T-cell (primary cell): ENCODE measurements at regions not wholly inside any gene's neighbourhood (a gene's known extent, or its start where the extent isn't known, plus 50 kb on each side); places are given as distances from the start of the nearest gene placed in this dataset.

Experiments
- ATAC-seq, 4 experiments: fragments of 200-7000 bp in 3 of 4; fragments of 150-1000 bp in 1 of 4; cut with Tn5 transposase; replicated peaks in 1 of 4; 1 replicate in 3 of 4; 2 replicates in 1 of 4; pipeline ENCODE4 v1.10.0; 2021; ENCODE audit warnings: moderate library complexity in 3 of 4, mild to moderate bottlenecking in 2 of 4, moderate number of reproducible peaks in 1 of 4
- CTCF ChIA-PET, 2 donors: fragments of 300-600 bp; sonication (Branson Sonifier 250); formaldehyde crosslinking; loops; one replicate each; lab custom pipeline; 2022; ENCODE audit warnings: antibody characterized with exemption in 2 of 2; lab: Charles Lee
- POLR2A ChIA-PET, 2 donors: fragments of 300-600 bp; sonication (Branson Sonifier 250); formaldehyde crosslinking; loops; one replicate each; lab custom pipeline; 2022; ENCODE audit warnings: antibody characterized with exemption in 2 of 2; lab: Charles Lee
- DNase-seq, 35 experiments: peaks; one replicate each; pipeline versions ENCODE4 v3.0.0 to v3.0.0-alpha.2; 2013 to 2023
- H3K27ac ChIP-seq: one replicate; pipeline ENCODE4 v1.5.1; 2013; ENCODE audit warnings: low read length
- H3K27me3 ChIP-seq, 2 experiments: replicated peaks in 1 of 2; 1 replicate in 1 of 2; 2 replicates in 1 of 2; pipeline versions ENCODE4 v1.6.1 to v1.7.0; 2013; ENCODE audit warnings: low read length in 1 of 2, mixed read lengths in 1 of 2; ENCODE audit not compliant: control insufficient read depth in 2 of 2, insufficient read depth in 2 of 2; ENCODE audit errors: extremely low read depth in 1 of 2
- H3K36me3 ChIP-seq, 2 donors: 1 replicate in 1 of 2; 2 replicates in 1 of 2; pipeline versions ENCODE4 v1.6.1 to v1.7.0; 2013; ENCODE audit warnings: low read length in 1 of 2; ENCODE audit not compliant: control insufficient read depth in 2 of 2, insufficient read depth in 1 of 2; ENCODE audit errors: extremely low read depth in 1 of 2
- H3K4me1 ChIP-seq, 2 experiments: 1 replicate in 1 of 2; 2 replicates in 1 of 2; pipeline versions ENCODE4 v1.6.1 to v1.7.0; 2013; ENCODE audit warnings: low read length in 2 of 2, mixed read lengths in 1 of 2; ENCODE audit not compliant: insufficient read depth in 2 of 2, control insufficient read depth in 1 of 2; ENCODE audit errors: extremely low read depth in 1 of 2
- H3K4me3 ChIP-seq, 2 donors: 1 replicate in 1 of 2; 2 replicates in 1 of 2; pipeline versions ENCODE4 v1.5.1 to v1.7.0; 2013; ENCODE audit warnings: mild to moderate bottlenecking in 2 of 2, low read length in 1 of 2, moderate library complexity in 1 of 2; ENCODE audit not compliant: control insufficient read depth in 1 of 2; ENCODE audit errors: extremely low read depth in 1 of 2
- H3K9me3 ChIP-seq: 2 replicates; pipeline ENCODE4 v1.7.0; 2013
- H3K27ac Mint-ChIP-seq, 2 donors: one replicate each; pipeline ENCODE4 v1.8.0; 2020 to 2021; ENCODE audit warnings: mild to moderate bottlenecking in 2 of 2, mixed read lengths in 2 of 2
- H3K27me3 Mint-ChIP-seq, 2 donors: one replicate each; pipeline ENCODE4 v1.8.0; 2021 to 2022; ENCODE audit warnings: mixed read lengths in 2 of 2
- H3K36me3 Mint-ChIP-seq: one replicate; pipeline ENCODE4 v1.8.0; 2021; ENCODE audit warnings: mixed read lengths
- H3K4me1 Mint-ChIP-seq, 3 donors: one replicate each; pipeline ENCODE4 v1.8.0; 2020 to 2022; ENCODE audit warnings: mixed read lengths in 3 of 3, mild to moderate bottlenecking in 1 of 3
- H3K4me3 Mint-ChIP-seq, 3 donors: one replicate each; pipeline ENCODE4 v1.8.0; 2020 to 2022; ENCODE audit warnings: mild to moderate bottlenecking in 3 of 3, mixed read lengths in 3 of 3, moderate library complexity in 3 of 3
- H3K9me3 Mint-ChIP-seq, 3 donors: one replicate each; pipeline ENCODE4 v1.8.0; 2020 to 2022; ENCODE audit warnings: mixed read lengths in 3 of 3
- WGBS: methylation state at CpG from one replicate; pipeline ENCODE4 v1.1.5; 2013; ENCODE audit warnings: missing lambda C conversion rate; ENCODE audit not compliant: insufficient coverage; 5-methylcytosine and 5-hydroxymethylcytosine counted together

DNA sequence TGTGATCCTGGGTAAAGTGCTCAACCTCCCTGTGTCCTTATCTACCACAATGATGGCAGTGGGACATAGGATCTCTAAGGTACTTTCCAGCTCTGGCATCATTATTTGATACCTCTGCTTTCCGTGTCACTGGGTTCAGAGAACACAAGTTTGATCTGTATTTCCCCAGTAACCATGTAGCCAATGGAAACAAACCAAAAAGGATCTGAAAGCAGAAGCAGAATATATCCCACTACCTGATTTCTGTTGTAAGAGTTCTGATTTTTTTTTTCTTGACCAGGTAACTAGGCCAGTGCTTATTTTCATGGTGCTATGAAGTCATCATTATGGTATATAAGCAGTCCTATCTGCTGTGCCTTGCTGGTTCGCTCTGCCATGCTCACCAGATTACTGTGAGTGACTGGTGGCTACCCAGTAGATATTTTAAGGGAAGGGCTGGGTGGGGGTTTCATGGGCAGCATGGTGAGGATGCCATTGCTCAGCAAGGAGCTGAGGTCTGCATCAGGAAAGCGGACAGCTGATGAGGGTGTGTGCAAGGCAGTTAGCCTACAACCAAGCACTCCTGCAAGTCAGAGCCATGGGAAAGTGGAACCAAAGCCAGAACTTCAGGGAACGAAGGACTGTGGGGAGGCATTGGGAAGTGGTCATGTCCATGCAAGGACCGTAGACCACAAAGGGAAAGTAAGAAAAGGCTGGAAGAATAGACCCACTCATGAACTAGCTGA, 104.9 kb upstream of the EDEM3 start:
- Histone ChIP-seq H3K36me3 (no peaks in the 10 kb centered on the region), H3K27ac (no peak overlapping the region), H3K4me1 (peaks cover 0 to 5% of the 10 kb centered on the region in 2 experiments), H3K4me3 (no peak overlapping the region), H3K27me3 (no peaks in the 10 kb centered on the region), H3K9me3 (no peaks in the 10 kb centered on the region)
- Mint-ChIP-seq H3K27ac (no peak overlapping the region), H3K4me1 (peaks cover 0 to 11% (median 9%) of the 10 kb centered on the region in 3 donors), H3K27me3 (peaks cover 0 to 4% of the 10 kb centered on the region in 2 donors), H3K4me3 (no peak overlapping the region), H3K9me3 (no peaks in the 10 kb centered on the region), H3K36me3 (peaks cover 14% of the 10 kb centered on the region)
- no peak for ATAC-seq
- no peak for DNase-seq
- POLR2A ChIA-PET: interaction anchor here (0.5 to 1.8 kb wide), 2 partner anchors 18 to 790 kb away, joined by 4 to 9 read pairs; no protein-coding TSS in a partner anchor
- WGBS: 100% methylated on average over 3 of the region's 5 CpGs
- CTCF ChIA-PET: interaction anchor here in 1 of 2 donors (1.0 kb wide), 1 partner anchor 40 kb away, joined by 6 read pairs; no protein-coding TSS in a partner anchor

DNA sequence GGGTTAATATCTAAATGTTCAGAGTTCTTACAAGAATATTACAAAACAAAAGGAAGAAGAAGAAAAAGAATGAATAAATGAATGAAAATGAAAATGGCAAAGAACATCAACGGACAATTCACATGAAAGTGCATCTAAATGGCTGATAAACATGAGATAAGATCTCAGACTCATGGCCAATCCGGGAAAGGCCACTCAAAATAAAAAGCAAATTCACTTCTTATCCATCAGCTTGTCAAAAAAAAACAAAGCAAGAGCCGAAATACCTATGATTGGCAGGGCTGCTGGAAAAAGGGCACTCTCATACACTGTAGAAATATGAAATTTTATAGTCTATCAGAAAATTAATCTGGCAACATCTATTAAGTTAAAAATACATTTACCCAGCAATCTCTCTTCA, 103.6 kb upstream of the EDEM3 start:
- Mint-ChIP-seq H3K27ac (no peak overlapping the region), H3K36me3 (peaks cover 13% of the 10 kb centered on the region), H3K4me1 (peaks cover 0 to 11% (median 9%) of the 10 kb centered on the region in 3 donors), H3K4me3 (no peak overlapping the region), H3K27me3 (peaks cover 0 to 4% of the 10 kb centered on the region in 2 donors), H3K9me3 (no peaks in the 10 kb centered on the region)
- no CpG with 5 or more reads among the region's 3 CpGs for WGBS
- POLR2A ChIA-PET: interaction anchor here in 1 of 2 donors (0.6 kb wide), 1 partner anchor 1203 kb away, joined by 3 read pairs; no protein-coding TSS in a partner anchor
- Histone ChIP-seq H3K36me3 (no peaks in the 10 kb centered on the region), H3K4me1 (peaks cover 0 to 5% of the 10 kb centered on the region in 2 experiments), H3K27ac (no peak overlapping the region), H3K9me3 (no peaks in the 10 kb centered on the region), H3K4me3 (no peak overlapping the region), H3K27me3 (no peaks in the 10 kb centered on the region)
- ATAC-seq (no peak), DNase-seq (no peak)
- CTCF ChIA-PET: no interaction called here

DNA sequence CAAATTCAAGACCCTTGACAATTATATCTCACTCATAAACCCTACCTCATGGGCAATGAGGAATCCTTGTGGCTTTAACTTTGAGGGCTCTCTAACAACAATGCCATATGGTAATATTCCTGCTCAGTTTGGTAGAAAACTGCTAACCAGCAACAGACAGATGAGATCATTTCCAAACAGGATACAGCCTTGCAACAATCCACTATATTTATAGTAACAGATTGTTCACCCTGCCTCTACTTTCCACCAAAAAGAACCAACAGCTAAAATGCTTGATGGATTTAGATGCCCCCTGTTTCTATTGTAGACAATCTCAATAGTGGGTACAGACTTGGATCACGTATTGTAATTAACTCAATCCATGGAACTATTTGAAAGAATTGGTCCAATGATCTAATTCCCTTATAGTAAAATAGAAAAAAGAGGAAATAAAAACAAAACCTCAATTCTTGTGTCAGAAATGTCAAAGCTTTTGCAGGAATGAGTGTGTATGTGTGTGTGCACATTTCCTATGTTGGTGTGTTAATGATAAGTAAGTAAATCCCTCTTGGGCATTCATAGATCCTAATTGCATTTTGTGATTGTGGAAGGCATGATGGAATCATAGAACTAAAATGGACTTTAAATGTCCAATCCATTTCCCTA, 100.0 kb upstream of the EDEM3 start:
- WGBS: no CpG with 5 or more reads among the region's 1 CpG
- ATAC-seq (no peak), DNase-seq (no peak)
- no peak overlapping the region for H3K4me3 Mint-ChIP-seq
- H3K36me3 Mint-ChIP-seq: peaks cover 15% of the 10 kb centered on the region
- no peak overlapping the region for H3K4me3 ChIP-seq
- peaks cover 0 to 4% of the 10 kb centered on the region in 2 donors for H3K27me3 Mint-ChIP-seq
- no peaks in the 10 kb centered on the region for H3K27me3 ChIP-seq
- H3K9me3 ChIP-seq: no peaks in the 10 kb centered on the region
- no peak overlapping the region for H3K27ac ChIP-seq
- H3K4me1 Mint-ChIP-seq: peaks cover 0 to 7% (median 3%) of the 10 kb centered on the region in 3 donors
- no peak overlapping the region for H3K27ac Mint-ChIP-seq
- H3K36me3 ChIP-seq: no peaks in the 10 kb centered on the region
- H3K9me3 Mint-ChIP-seq: no peaks in the 10 kb centered on the region
- ChIA-PET CTCF (interaction anchor here in 1 of 2 donors (0.5 kb wide), 1 partner anchor 46 kb away, joined by 5 read pairs; no protein-coding TSS in a partner anchor), POLR2A (interaction anchor here in 1 of 2 donors (0.6 kb wide), 1 partner anchor 802 kb away, joined by 3 read pairs; no protein-coding TSS in a partner anchor)
- peaks cover 0 to 5% of the 10 kb centered on the region in 2 experiments for H3K4me1 ChIP-seq

DNA sequence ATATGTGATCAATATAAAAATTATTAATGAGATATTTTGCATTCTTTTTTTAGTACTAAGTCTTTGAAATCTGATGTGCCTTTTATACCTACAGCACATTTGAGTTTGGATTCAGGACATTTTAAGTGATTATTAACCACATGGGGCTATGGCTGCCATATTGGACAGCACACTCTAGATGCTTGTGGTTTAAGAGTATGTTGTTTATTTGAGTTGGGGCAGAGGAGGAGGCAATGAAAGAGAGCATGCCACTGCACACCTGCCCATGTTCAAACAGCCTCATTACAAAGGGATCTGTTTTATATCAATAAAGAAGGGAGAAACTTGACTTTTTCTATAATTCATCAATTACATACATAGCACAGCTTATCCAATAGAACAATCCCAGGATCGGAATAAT, 99.4 kb upstream of the EDEM3 start:
- no peak overlapping the region for H3K27ac ChIP-seq
- Mint-ChIP-seq H3K36me3 (peaks cover 15% of the 10 kb centered on the region), H3K9me3 (no peaks in the 10 kb centered on the region), H3K4me3 (no peak overlapping the region), H3K4me1 (peaks cover 0 to 7% (median 3%) of the 10 kb centered on the region in 3 donors), H3K27ac (no peak overlapping the region), H3K27me3 (peaks cover 0 to 4% of the 10 kb centered on the region in 2 donors)
- no peak for ATAC-seq
- WGBS: no CpG with 5 or more reads among the region's 1 CpG
- H3K9me3 ChIP-seq: no peaks in the 10 kb centered on the region
- ChIA-PET POLR2A (no interaction called here), CTCF (interaction anchor here in 1 of 2 donors (0.5 kb wide), 1 partner anchor 98 kb away, joined by 3 read pairs; no protein-coding TSS in a partner anchor)
- peaks cover 0 to 5% of the 10 kb centered on the region in 2 experiments for H3K4me1 ChIP-seq
- H3K27me3 ChIP-seq: no peaks in the 10 kb centered on the region
- H3K4me3 ChIP-seq: no peak overlapping the region
- DNase-seq: no peak
- H3K36me3 ChIP-seq: no peaks in the 10 kb centered on the region

DNA sequence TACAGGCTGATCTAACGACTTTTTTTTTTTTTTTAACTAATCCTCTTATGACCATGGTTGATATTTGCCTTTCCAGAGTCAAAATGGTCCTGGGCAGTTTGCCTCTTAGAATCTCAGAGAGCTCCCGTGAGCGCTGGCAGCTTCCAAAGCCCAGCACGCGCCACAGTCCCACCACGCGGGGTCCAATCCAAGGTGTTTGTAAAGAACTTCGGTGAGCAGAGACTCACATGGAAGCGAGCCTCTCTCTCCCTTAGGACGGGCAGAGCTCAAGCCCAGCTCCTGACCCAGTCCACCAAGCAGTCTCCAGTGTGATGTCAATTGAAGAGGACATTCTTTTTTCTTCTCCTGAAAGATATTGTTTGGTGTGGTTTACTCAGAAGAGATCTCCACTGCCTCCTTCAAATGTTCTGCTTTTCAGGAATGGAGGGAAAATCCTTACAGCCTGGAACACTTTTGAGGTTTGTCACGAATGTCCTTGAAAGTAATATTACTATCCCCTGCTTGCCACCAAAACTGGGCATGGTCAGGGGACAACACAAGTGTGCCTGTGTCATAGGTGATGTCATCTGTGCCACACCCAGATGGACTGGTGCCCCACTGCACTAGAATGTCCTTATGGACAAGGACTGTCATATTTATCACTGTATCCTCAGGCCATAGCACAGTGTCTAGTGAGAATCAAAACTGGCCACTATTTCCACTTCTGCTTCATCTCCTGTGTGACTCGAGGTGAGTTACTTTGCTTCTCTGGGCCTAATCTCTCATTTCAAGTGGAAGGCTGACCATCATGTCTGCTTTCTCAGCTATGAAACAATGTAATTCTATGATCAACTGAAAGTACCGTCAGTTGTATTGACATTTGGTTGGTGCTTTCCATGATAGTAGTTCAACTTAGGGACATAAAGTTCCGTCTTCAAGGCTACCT, 97.4 kb upstream of the EDEM3 start:
- CTCF ChIA-PET: interaction anchor here in 1 of 2 donors (1.0 kb wide), 1 partner anchor 31 kb away, joined by 4 read pairs; no protein-coding TSS in a partner anchor
- WGBS: 100% methylated on average over 8 of the region's 14 CpGs
- no peaks in the 10 kb centered on the region for H3K9me3 Mint-ChIP-seq

More for the DNA sequence above, 97.4 kb upstream of the EDEM3 start:
- no peak overlapping the region for H3K4me3 ChIP-seq
- Mint-ChIP-seq H3K27ac (peak overlapping the region in 1 of 2 donors; percentile 8), H3K4me1 (peaks cover 0 to 6% (median 3%) of the 10 kb centered on the region in 3 donors), H3K4me3 (no peak overlapping the region), H3K36me3 (peaks cover 12% of the 10 kb centered on the region), H3K27me3 (peaks cover 0 to 4% of the 10 kb centered on the region in 2 donors)
- no peaks in the 10 kb centered on the region for H3K9me3 ChIP-seq
- ATAC-seq (no peak), DNase-seq (no peak)
- H3K4me1 ChIP-seq: peaks cover 0 to 4% of the 10 kb centered on the region in 2 experiments
- H3K36me3 ChIP-seq: no peaks in the 10 kb centered on the region
- H3K27me3 ChIP-seq: no peaks in the 10 kb centered on the region
- no peak overlapping the region for H3K27ac ChIP-seq
- POLR2A ChIA-PET: no interaction called here
